OCI-LY7 (cell line): ENCODE measurements at regions not wholly inside any gene's neighbourhood (a gene's known extent, or its start where the extent isn't known, plus 50 kb on each side); places are given as distances from the start of the nearest gene placed in this dataset.

ENCODE experiments used
- CTCF ChIP-seq: fragments of 200-600 bp; sonication (generic); conservative IDR thresholded peaks from 2 replicates; pipeline ENCODE4 v1.5.1; 2014; ENCODE audit warnings: mild to moderate bottlenecking, antibody characterized with exemption, low read length, moderate library complexity, mixed read lengths
- EZH2phosphoT487 ChIP-seq: fragments of 200-600 bp; sonication (generic); IDR thresholded peaks from 2 replicates; pipeline ENCODE4 v1.6.1; 2018; ENCODE audit warnings: low read depth, borderline replicate concordance, mild to moderate bottlenecking, mixed run types, antibody characterized with exemption, low read length, moderate library complexity, mixed read lengths

GRCh38 chr20:24388828-24389380 lies 80.5 kb upstream of the SYNDIG1 start:
- TF ChIP-seq CTCF, result no peak
- no peak for TF ChIP-seq EZH2phosphoT487
